SK-N-SH treated with all-trans-retinoic acid at 6 μM for 48 hours (cell line): ENCODE measurements at regions not wholly inside any gene's neighbourhood (a gene's known extent, or its start where the extent isn't known, plus 50 kb on each side); places are given as distances from the start of the nearest gene placed in this dataset.

Experiments used
- ARNTL ChIP-seq: fragments of 450-650 bp; formaldehyde crosslinking; IDR thresholded peaks from 2 replicates; pipeline ENCODE4 v1.5.0; 2020; ENCODE audit warnings: low read depth, mild to moderate bottlenecking, moderate library complexity, borderline replicate concordance
- BACH2 ChIP-seq: fragments of 250-450 bp; sonication (Bioruptor Pico); IDR thresholded peaks from 2 replicates; pipeline ENCODE4 v1.9.0; 2021; ENCODE audit warnings: mild to moderate bottlenecking, borderline replicate concordance
- CSDC2 ChIP-seq: fragments of 250-450 bp; sonication (Bioruptor Pico); IDR thresholded peaks from 2 replicates; pipeline ENCODE4 v1.5.0; 2020; ENCODE audit warnings: mild to moderate bottlenecking, moderate library complexity
- ISL1 ChIP-seq: fragments of 250-450 bp; sonication (Bioruptor Pico); IDR thresholded peaks from 2 replicates; pipeline ENCODE4 v2.1.2; 2022; ENCODE audit warnings: mild to moderate bottlenecking, moderate library complexity
- RARB ChIP-seq: fragments of 250-450 bp; sonication (Bioruptor Pico); IDR thresholded peaks from 2 replicates; pipeline ENCODE4 v1.8.0; 2021; ENCODE audit warnings: mild to moderate bottlenecking, moderate library complexity
- TSHZ2 ChIP-seq: fragments of 250-450 bp; sonication (Bioruptor Pico); IDR thresholded peaks from 2 replicates; pipeline ENCODE4 v1.5.0; 2020; ENCODE audit warnings: mild to moderate bottlenecking, moderate library complexity
- ZC3H10 ChIP-seq: fragments of 250-450 bp; sonication (Bioruptor Pico); IDR thresholded peaks from 2 replicates; pipeline ENCODE4 v1.5.1; 2021; ENCODE audit warnings: mild to moderate bottlenecking, moderate library complexity
- ZFP30 ChIP-seq: fragments of 450-650 bp; formaldehyde crosslinking; IDR thresholded peaks from 2 replicates; pipeline ENCODE4 v1.5.0; 2022; ENCODE audit warnings: mild to moderate bottlenecking, moderate library complexity
- ZNF565 ChIP-seq: fragments of 450-650 bp; formaldehyde crosslinking; conservative IDR thresholded peaks from 2 replicates; pipeline ENCODE4 v1.5.0; 2020; ENCODE audit warnings: low read depth, mild to moderate bottlenecking, moderate library complexity
- ZNF70 ChIP-seq: fragments of 450-650 bp; formaldehyde crosslinking; IDR thresholded peaks from 2 replicates; pipeline ENCODE4 v1.5.0; 2020; ENCODE audit warnings: mild to moderate bottlenecking, moderate library complexity
- ZNF8 ChIP-seq: fragments of 450-650 bp; formaldehyde crosslinking; IDR thresholded peaks from 2 replicates; pipeline ENCODE4 v1.5.0; 2020; ENCODE audit warnings: mild to moderate bottlenecking, moderate library complexity
- TF ChIP-seq, protein P1 (sequence below): fragments of 250-450 bp; sonication (Bioruptor Pico); IDR thresholded peaks from 2 replicates; pipeline ENCODE4 v1.8.0; 2020; ENCODE audit warnings: mild to moderate bottlenecking, moderate library complexity, borderline replicate concordance

DNA sequence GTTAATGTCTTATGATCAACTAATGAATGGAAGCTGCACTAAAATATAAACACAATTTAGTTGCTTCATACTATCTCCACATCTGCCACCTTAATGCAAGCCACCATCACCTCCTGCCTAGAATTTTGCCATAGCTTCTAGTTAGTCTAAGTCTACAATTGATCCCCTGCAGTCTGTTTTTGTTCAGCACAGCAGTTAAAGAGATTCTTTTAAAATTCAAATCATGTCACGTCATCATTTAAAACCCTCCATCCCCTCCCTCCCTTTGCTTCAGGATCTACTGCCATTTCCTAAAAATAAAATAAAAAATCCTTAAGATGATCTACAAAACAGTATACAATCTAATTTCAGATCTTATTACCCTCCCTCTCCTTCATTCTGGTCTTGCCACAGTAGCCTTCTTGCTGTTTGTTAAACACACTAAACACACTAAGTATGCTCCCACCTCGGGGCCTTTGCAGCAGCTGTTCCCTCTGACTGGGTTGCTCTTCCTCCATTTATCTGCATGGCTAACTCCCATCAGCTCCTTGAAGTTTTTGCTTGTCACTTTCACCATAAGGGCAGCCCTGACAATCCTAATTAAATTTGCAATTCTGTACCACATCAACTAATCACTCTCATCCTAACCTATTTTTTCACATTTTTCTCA, 97.0 kb upstream of the FOXP2 start:
- TF ChIP-seq, protein P1, sequence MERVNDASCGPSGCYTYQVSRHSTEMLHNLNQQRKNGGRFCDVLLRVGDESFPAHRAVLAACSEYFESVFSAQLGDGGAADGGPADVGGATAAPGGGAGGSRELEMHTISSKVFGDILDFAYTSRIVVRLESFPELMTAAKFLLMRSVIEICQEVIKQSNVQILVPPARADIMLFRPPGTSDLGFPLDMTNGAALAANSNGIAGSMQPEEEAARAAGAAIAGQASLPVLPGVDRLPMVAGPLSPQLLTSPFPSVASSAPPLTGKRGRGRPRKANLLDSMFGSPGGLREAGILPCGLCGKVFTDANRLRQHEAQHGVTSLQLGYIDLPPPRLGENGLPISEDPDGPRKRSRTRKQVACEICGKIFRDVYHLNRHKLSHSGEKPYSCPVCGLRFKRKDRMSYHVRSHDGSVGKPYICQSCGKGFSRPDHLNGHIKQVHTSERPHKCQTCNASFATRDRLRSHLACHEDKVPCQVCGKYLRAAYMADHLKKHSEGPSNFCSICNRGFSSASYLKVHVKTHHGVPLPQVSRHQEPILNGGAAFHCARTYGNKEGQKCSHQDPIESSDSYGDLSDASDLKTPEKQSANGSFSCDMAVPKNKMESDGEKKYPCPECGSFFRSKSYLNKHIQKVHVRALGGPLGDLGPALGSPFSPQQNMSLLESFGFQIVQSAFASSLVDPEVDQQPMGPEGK (CRISPR knock-in tag), result no peak
- no peak for TF ChIP-seq BACH2 (CRISPR knock-in tag)
- no peak for TF ChIP-seq CSDC2 (CRISPR knock-in tag)
- TF ChIP-seq ZFP30, result no peak
- no peak for TF ChIP-seq ZNF70 (CRISPR knock-in tag)
- no peak for TF ChIP-seq TSHZ2 (CRISPR knock-in tag)
- no peak for TF ChIP-seq ISL1 (CRISPR knock-in tag)
- no peak for TF ChIP-seq ZNF565 (CRISPR knock-in tag)
- TF ChIP-seq ZNF8 (CRISPR knock-in tag), result no peak
- no peak for TF ChIP-seq RARB
- no peak for TF ChIP-seq ARNTL
- no peak for TF ChIP-seq ZC3H10 (CRISPR knock-in tag)
